ENCODE measurements at regions not wholly inside any gene's neighbourhood (a gene's known extent, or its start where the extent isn't known, plus 50 kb on each side); places are given as distances from the start of the nearest gene placed in this dataset.
A peak's percentile ranks its signal among the peaks of the same experiment; 100 is the strongest.

GRCh38 chr1:75083848-75084514, 50.2 kb upstream of the LHX8 start:
- no peak overlapping the region for H4K8ac ChIP-seq (replicated peaks; ENCODE audit: insufficient read length, low read depth, low read length)
- H3K4me3 Mint-ChIP-seq, result no peak overlapping the region

More at GRCh38 chr1:75083848-75084514, 50.2 kb upstream of the LHX8 start:
- Mint-ChIP-seq H3K36me3 (ENCODE audit: insufficient read depth in 1 of 3, low read depth in 3 of 3) (no peaks in the 10 kb centered on the region), H3K27ac (peak overlapping the region in 2 of 3 experiments; percentile 11 to 37; a peak in 2 of 7 replicates), H3K9me3 (no peaks in the 10 kb centered on the region), H3K4me1 (peaks cover 43 to 47% of the 10 kb centered on the region in 2 experiments), H3K27me3 (ENCODE audit: low read depth) (peaks cover 2% of the 10 kb centered on the region; the same call in 1 of the 2 replicates)
- TF ChIP-seq CTCF (conservative IDR thresholded peaks at IDR 0.05), result no peak
- H3T11ph ChIP-seq (ENCODE audit: low read length), result no peak overlapping the region
- H3K27me3 ChIP-seq (ENCODE audit: insufficient read depth, low read length), result no peaks in the 10 kb centered on the region
- H3K79me1 ChIP-seq (ENCODE audit: insufficient read depth, low read depth, low read length, poor library complexity, severe bottlenecking), result no peaks in the 10 kb centered on the region
- no peak overlapping the region for H3K9ac ChIP-seq (ENCODE audit: extremely low read depth, insufficient read length, low read length)
- no peak overlapping the region for H4K91ac ChIP-seq (ENCODE audit: insufficient read length, low read depth, low read length)
- H2AK5ac ChIP-seq (ENCODE audit: insufficient read length, low read length), result no peak overlapping the region
- no peaks in the 10 kb centered on the region for H4K20me1 ChIP-seq (ENCODE audit: control insufficient read depth, insufficient read depth, insufficient read length)
- no peak overlapping the region for H3K23ac ChIP-seq (ENCODE audit: insufficient read length, low read depth, low read length)
- H3K14ac ChIP-seq (ENCODE audit: insufficient read depth, low read length), result no peak overlapping the region
- no peaks in the 10 kb centered on the region for H3K79me2 ChIP-seq (ENCODE audit: insufficient read depth, low read length)
- no peak overlapping the region for H3K27ac ChIP-seq (ENCODE audit: insufficient read length, low read depth, low read length)
- H2BK15ac ChIP-seq (ENCODE audit: low read depth, low read length), result no peak overlapping the region
- H3K4me1 ChIP-seq (ENCODE audit: insufficient read depth, low read length), result peaks cover 19% of the 10 kb centered on the region
- no peak overlapping the region for H3K18ac ChIP-seq (ENCODE audit: insufficient read length, low read depth, low read length)
- no peak overlapping the region for H3K56ac ChIP-seq (ENCODE audit: insufficient read length, low read depth, low read length)
- no peaks in the 10 kb centered on the region for H3K23me2 ChIP-seq (ENCODE audit: insufficient read length, low read depth, low read length, poor library complexity, severe bottlenecking)
- no peak for DNase-seq
- H3K9me3 ChIP-seq (ENCODE audit: control insufficient read depth, low read depth, low read length), result no peaks in the 10 kb centered on the region
- no peak overlapping the region for H4K5ac ChIP-seq (ENCODE audit: insufficient read length, low read depth, low read length)
- H2BK12ac ChIP-seq (ENCODE audit: insufficient read length, low read depth, low read length), result no peak overlapping the region
- H2BK120ac ChIP-seq (ENCODE audit: low read depth, low read length, poor library complexity, severe bottlenecking), result no peak overlapping the region
- no peak overlapping the region for H2BK20ac ChIP-seq (ENCODE audit: low read depth, low read length, poor library complexity, severe bottlenecking)
- no peak overlapping the region for H2AFZ ChIP-seq (ENCODE audit: low read length)
- H3K4ac ChIP-seq (ENCODE audit: low read depth, low read length), result no peak overlapping the region
- no CpG with 5 or more reads among the region's 4 CpGs for WGBS (ENCODE audit: extremely low coverage, insufficient read length, low lambda C conversion rate)
- no peak overlapping the region for H2BK5ac ChIP-seq (ENCODE audit: insufficient read length, low read length)
- no peak overlapping the region for H3K4me2 ChIP-seq (ENCODE audit: insufficient read depth, insufficient read length, low read length)

Data from H9 (cell line).